ENCODE measurements at regions not wholly inside any gene's neighbourhood (a gene's known extent, or its start where the extent isn't known, plus 50 kb on each side); places are given as distances from the start of the nearest gene placed in this dataset.

- DNase-seq, result no peak
Observed at GRCh38 chr13:79079351-79079839, 326.7 kb downstream of the RBM26 start.

DNA sequence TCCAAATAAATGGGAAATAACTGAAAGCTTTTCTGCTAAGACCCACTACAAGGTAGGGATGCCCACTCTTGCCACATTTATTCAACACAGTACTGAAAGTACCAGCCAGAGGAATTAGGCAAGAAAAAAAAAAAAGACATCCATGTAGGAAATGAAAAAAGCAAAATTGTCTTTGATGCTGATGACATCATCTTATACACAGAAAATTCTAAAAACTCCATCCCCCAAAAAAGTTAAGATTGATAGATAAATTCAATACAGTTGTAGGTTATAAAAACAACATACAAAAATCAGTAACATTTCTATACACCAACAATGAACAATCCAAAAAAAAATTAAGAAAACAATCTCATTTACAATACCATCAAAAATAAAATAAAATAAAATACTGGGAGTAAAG lies 330.4 kb downstream of the RBM26 start:
- no peak for DNase-seq

GRCh38 chr13:79070343-79070974 lies 335.6 kb downstream of the RBM26 start:
- DNase-seq, result no peak

DNA sequence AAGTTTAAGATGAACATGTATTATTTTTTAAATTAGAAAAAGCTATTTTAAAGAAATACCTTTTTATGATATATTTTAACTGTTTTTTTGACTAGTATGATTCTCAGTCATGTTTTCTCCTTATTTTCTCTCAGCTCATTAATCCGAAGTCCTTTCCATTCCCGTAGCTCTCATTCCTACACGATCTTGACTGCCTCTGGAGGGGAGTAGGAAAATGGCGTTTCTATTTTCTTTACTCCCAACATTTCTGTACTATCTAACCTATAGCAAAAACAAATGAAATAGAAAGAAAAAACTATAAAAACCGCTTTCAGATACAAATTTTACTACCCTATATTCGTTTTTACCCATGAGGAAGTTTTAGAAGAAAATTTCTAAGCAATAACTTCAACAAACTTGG lies 343.8 kb downstream of the RBM26 start:
- no peak for DNase-seq

DNA sequence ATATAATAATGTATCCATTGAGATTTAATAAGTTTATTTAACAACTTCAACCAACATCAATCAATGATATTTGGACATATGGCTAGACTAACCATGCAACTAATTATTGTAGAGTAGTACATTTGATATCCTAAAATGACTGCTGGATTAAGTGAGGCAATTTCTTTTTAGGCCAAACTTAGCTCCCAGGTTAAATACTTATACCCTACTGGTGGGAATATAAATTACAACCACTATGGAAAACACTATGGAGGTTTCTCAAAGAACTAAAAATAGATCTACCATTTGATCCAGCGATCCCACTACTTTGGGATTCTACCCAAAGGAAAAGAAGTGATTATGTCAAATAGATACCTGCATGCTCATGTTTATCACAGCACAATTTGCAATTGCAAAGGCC lies 345.8 kb downstream of the RBM26 start:
- no peak for DNase-seq

GRCh38 chr13:79056706-79057105 lies 349.3 kb downstream of the RBM26 start:
- no peak for DNase-seq

- DNase-seq, result no peak
Observed at GRCh38 chr13:79051472-79051871, 354.6 kb downstream of the RBM26 start.

DNA sequence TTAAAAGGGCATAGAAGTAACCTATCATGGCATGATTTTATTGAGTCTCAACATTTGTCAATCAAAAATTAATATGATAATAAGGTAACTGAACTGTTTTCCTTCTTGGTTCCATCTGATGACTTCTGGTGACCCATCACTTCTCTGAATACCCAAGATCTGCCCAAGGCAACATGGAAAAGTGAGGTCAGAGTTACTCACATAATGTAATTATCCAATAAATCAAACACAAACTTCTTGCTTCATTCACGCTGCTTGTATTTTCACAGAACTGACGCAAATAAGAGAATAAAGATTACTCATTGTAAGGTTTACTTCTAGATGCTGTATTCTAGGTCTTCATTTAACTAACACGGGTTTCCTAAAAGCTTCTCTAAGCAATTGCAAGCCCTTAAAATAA lies 361.6 kb downstream of the RBM26 start:
- DNase-seq, result no peak

DNA sequence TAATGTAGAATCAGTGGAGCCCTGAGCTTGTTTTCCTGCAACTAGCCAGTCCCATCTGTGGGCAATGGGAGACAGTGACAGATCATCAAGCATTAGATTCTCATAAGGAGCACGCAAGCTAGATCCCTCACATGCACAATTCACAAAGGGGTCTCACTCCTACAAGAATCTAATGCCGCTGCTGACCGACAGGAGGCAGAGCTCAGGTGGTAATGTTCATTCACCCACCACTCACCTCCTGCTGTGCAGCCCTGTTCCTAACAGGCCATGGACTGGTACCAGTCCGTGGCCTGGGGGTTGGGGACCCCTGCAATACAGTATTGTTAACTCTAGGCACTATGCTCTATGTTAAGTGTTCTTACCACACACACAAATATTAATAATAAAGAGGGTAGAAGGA lies 362.8 kb downstream of the RBM26 start:
- no peak for DNase-seq

- DNase-seq, result no peak
Observed at GRCh38 chr13:79037197-79037596, 368.9 kb downstream of the RBM26 start.

- no peak for DNase-seq
Observed at GRCh38 chr13:79034341-79034740, 371.7 kb downstream of the RBM26 start.

DNA sequence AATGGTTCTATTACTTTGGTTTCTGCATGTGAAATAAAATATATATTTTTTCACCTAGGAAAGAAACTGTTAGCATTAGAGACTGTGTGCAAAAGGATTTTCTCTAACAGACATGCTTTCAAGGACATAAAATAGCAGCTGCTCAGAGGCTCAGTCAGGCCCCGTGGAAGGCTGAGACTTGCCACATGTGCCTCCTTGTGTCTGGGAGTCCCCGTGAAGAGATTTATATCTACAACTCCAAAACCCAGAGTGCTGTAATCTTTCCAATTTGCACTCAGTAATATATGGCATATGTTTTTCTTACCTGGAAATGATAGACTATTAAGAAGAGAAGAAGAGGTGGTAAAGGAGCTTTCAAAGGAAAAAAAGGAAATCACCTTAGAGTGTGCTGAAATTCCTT lies 371.6 kb upstream of the OBI1 start:
- DNase-seq, result no peak

DNA sequence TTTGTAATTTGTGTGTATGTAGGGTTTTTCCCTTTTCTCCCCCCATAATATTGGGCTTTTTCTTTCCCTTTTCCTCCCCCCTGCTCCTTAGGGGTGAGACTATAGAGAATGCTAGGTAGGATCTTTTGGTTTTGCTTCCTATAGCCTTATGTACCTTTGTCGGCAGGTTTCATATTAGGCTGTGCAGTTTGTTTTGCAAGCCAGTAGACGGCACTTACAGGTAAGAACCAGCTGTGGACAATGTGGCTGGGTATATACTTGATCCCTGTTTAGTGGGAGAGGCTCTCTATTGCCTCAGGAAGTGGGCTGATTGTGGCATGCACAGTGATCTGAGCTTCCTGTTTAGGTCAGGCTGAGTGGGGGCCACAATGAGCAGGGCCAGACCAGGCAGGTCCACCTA lies 359.2 kb upstream of the OBI1 start:
- DNase-seq, result no peak

DNA sequence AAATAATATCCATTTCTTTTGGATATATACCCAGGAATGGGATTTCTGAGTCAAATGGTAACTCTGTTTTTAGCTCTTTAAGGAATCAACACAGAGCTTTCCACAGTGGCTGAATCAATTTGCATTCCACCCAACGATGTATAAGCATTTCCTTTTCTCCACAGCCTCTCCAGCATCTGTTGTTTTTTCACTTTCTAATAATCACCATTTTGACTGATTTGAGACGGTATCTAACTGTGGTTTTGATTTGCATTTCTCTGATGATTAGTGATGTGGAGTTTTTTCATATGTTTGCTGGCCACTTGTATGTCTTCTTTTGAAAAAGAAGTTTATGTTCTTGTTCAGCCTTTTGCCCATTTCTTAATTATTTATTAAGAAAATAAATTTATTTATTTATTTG lies 352.2 kb upstream of the OBI1 start:
- DNase-seq, result no peak

DNA sequence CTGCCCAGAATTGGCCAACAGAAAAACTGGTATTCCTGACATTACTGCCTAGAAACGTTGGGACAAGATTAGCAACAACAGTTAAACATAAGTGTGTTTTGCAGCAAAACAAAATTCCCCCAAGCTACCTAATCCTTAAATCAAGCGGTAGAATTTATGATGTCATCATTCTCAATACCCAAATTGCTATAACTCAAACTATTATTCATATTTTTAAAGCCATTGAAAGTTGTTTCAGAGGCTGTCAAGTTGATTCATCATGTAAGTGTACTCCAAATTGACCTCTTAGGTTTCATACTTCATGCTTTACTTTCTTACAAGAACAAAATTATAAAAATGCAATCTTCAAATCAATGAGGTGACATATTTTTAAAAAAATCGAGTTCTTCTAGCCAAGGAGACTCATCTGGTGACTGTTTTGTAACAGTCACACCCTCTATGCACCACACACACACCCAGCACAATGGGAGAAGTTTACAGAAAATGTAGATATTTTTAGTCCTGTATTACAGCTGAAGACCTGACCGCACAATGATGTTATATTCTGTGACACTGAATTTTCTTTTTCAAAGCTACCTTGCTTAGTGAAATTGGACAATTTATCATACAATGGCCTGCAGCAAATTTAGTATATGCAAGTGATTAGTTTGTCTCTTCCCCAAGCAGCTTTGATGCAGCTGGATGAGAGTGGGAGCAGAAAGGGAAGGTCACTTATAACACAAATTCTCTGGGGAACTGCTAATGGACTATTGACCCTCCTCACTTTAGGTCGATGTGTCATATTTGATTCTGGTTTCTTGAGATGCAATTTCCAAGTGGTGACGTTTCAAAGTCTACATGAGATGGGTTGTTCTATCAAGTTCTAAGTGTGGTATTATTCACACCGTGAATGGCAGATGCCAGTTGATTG lies 345.3 kb upstream of the OBI1 start:
- no peak for DNase-seq

DNA sequence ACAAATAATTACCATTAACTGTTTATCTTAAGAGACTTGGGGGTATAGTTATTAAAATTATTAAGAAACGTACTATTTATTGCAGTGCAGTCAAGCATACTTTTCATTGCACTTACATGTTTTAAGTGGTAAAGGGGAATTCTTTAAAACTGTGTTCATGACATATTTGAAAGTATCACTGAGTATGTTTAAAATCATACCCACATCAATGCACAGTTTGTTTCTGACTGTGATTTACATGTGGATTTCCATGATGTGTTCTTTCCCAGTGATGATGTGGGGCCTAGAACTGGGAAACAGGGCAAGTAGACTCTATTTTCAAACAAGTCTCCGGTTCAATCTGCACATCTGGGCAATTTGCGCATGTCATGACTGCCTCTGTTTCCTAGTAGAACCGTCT lies 340.5 kb upstream of the OBI1 start:
- DNase-seq, result no peak

DNA sequence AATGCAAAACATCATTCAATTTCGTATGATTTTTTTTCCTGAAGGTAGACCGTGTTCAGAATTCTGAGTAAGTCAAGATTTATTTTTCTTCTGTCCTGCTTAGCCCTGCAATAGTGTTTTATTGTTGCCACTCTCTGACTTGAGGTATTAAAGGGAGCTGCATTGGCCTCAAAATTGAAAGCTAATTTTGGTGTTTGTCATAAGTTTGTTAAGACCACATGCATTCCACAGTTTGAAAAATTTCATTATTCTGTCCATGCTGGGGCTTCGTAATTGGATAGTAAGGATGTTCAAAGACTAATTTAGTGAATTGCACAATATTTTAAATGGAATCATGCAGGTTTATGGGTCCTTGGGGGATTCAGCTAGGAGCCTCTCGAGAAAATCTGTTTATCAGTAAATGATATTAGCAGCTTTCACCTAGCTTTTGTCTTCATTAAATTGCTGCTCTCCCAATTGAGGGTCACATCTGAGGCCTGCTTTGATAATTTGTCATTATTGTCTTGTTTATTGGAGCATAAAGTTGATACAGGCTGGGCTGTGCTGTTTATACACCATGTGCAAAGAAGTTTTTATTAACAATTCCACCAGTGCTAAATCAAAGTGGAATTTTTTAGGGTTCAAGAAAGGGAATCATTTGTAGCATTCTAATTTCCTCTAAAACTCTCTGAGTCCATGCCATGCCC lies 339.8 kb upstream of the OBI1 start:
- no peak for DNase-seq

DNA sequence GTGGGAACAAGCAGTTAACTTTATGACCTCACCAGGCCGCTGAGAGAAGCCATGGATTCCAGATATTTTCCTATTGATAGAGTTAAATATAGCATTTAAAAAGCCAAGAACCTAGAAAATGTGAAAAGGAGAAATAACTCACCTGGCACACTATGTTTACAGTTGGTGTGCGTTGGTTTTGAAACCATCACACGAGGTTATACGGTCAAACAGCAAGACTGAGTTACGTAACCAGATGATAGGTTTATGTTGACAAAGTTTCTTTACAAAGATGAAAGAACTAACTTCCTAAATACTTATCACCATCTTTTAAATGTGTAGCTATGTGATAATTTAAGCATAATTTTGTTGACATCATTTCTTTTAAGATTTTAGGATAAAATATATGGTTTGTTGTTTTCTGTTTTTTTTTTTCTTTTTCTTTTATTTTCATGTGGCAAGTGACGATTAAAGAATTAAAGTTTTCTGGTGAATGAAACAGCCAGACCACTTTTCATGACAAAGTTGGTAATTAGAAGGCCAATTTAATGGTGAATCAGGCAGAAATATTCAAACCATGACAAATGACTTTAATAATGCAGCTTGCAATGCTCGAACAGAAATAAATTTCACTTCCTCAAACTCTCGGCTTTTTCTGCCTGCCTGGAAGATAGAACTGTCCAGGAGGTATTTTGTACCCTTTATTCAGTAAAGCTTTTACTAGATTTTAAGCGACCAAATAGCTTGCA lies 339.1 kb upstream of the OBI1 start:
- DNase-seq, result no peak

DNA sequence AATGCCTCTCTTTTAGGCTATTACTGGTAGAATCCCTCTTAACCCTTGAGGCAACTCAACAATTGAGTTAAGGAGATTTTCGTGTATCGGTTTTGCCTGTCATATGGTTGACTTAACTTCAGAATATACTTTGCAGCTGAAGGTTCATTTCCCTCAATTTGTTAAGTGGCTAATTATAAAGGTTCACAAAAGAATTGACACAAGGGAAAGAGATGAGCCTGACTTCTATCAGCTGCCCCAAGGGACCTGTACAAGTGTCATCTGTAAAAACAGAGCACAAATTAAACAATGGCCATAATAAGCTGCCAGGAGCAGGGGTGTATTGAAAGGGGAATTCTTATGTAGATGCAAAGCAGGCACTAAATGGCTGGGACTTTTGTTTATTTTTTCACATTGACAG lies 334.8 kb upstream of the OBI1 start:
- no peak for DNase-seq

DNA sequence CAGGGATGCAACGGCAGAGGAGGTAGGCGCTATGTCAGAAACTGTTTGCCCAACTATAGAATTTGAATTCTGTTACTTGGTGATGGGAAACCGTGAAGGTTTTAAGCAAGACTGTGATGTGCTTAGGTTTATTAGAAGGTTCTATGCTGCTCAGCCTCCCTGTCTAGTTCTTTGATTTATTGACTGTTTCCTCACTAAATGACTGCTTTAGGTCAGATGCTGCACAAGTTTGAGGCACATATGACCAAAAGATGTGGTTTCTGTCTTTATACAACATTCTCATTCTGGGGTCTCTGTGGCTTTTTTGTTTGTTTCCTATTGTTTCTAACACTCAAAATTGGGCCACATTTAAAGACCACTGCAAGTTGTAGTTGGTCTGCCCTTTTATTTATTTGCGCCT lies 323.0 kb upstream of the OBI1 start:
- DNase-seq, result no peak

DNA sequence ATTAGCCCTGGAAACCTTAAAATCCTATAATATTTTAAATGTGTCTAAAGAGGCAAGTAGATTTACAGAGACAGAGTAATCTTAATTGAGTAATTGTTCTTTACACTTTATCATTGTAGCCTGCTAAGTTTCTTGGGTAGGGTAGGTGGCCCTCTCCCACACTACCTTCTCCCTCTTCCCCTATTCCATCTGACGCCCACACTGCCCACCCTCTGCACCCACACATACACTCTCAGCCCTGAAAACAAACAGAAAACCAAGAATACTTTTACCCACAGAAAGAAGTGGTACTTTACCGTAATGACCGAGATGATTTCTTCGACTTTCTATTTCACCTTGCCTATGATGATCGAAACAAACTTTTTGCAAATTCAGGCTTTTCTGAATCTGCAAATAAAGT lies 320.4 kb upstream of the OBI1 start:
- DNase-seq, result no peak

GRCh38 chr13:78978381-78978998 lies 319.5 kb upstream of the OBI1 start:
- no peak for DNase-seq

DNA sequence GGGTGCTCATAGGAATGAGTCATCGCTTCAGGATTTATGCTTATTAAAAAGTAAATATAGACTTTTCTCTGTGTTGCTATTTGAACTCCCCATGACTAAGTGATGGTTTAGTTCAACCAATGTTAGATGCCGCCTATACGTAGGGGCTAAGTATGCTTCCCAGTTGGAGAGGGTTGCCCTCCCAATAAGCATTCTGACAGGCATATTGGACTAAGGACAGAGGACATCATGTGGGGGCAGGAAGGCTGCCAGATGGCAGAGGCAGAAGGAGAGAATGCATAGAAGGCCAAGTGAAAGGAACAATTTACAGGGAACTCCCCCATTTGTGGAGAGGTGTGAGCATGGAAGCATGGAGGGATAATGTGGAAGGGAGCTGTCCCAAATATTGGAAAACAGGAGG lies 318.4 kb upstream of the OBI1 start:
- no peak for DNase-seq

Measured in stimulated activated naive CD4-positive, alpha-beta T cell treated with Interleukin-2 at 50 U/mL for 16 hours (primary cell).